K562 (cell line): ENCODE measurements at regions not wholly inside any gene's neighbourhood (a gene's known extent, or its start where the extent isn't known, plus 50 kb on each side); places are given as distances from the start of the nearest gene placed in this dataset.

Experiments
- ATAC-seq: fragments of 200-7000 bp; cut with Tn5 transposase; 3 replicates; pipeline ENCODE4 v1.9.1; 2020; ENCODE audit warnings: moderate library complexity
- BruUV-seq: library from RNA; stranded (reverse); fragments of 400-500 nt; replicated peaks from 2 replicates; lab custom pipeline; 2021; lab: Mats Ljungman, UMichigan
- CTCF ChIA-PET: fragments of 300-600 bp; formaldehyde crosslinking; extraction: SDS; loops from one replicate; lab custom pipeline; 2021; ENCODE audit warnings: low intra/inter-chr PET ratio; lab: Yijun Ruan, JAX
- POLR2A ChIA-PET: fragments of 300-600, 350-650 bp; sonication (Branson Sonifier 250); formaldehyde crosslinking; extraction: SDS; loops from one replicate; lab custom pipeline; 2021; ENCODE audit warnings: antibody characterized with exemption, inconsistent platforms; lab: Yijun Ruan, JAX
- DNase-seq, 4 experiments: peaks; one replicate each; pipeline versions ENCODE4 v3.0.0 to v3.0.0-alpha.2; 2011 to 2018; ENCODE audit warnings: low spot score in 3 of 4, mixed read lengths in 3 of 4; ENCODE audit errors: extremely low read depth in 1 of 4
- FAIRE-seq: peaks from 2 replicates; lab custom pipeline; 2011; peaks lifted over from hg19 to GRCh38; lab: Jason Lieb, UNC
- H2AFZ ChIP-seq: 2 replicates; pipeline ENCODE4 v1.6.0; 2011; ENCODE audit warnings: low read depth, low read length, control low read depth, inconsistent platforms
- H3K27ac ChIP-seq: fragments of 200-600 bp; 3 replicates; pipeline ENCODE4 v1.8.0; 2011; ENCODE audit warnings: low read depth, mild to moderate bottlenecking, control low read depth, inconsistent platforms, low read length, moderate library complexity, mixed read lengths; ENCODE audit errors: extremely low read depth
- H3K27me3 ChIP-seq, 2 experiments: fragments of 300-600 bp in 1 of 2; 2 replicates in 1 of 2; 3 replicates in 1 of 2; pipeline versions ENCODE4 v1.6.0 to v1.8.0; 2011; ENCODE audit warnings: inconsistent platforms in 2 of 2, low read length in 2 of 2, mild to moderate bottlenecking in 1 of 2, mixed read lengths in 1 of 2, moderate library complexity in 1 of 2; ENCODE audit not compliant: control insufficient read depth in 2 of 2, insufficient read depth in 2 of 2
- H3K36me3 ChIP-seq: fragments of 300-600 bp; 3 replicates; pipeline ENCODE4 v1.8.0; 2011; ENCODE audit warnings: mild to moderate bottlenecking, low read length, inconsistent platforms; ENCODE audit not compliant: control insufficient read depth, insufficient read depth
- H3K4me1 ChIP-seq, 2 experiments: fragments of 200-600 bp in 1 of 2; replicated peaks in 1 of 2; 2 replicates in 1 of 2; 3 replicates in 1 of 2; pipeline versions ENCODE4 v1.5.1 to v1.8.0; 2011; ENCODE audit warnings: inconsistent platforms in 2 of 2, low read length in 2 of 2, mild to moderate bottlenecking in 1 of 2, mixed read lengths in 1 of 2, moderate library complexity in 1 of 2; ENCODE audit not compliant: control insufficient read depth in 2 of 2, insufficient read depth in 2 of 2
- H3K4me2 ChIP-seq: 2 replicates; pipeline ENCODE4 v1.6.1; 2011; ENCODE audit warnings: low read length, control low read depth, inconsistent platforms, mixed read lengths; ENCODE audit not compliant: insufficient read depth
- H3K4me3 ChIP-seq: fragments of 200-600 bp; sonication (generic), shearing (Covaris generic); 2 replicates; pipeline ENCODE4 v1.5.1; 2016; ENCODE audit warnings: control low read depth, inconsistent platforms
- H3K79me2 ChIP-seq: fragments of 200-600 bp; 3 replicates; pipeline ENCODE4 v1.8.0; 2011; ENCODE audit warnings: low read length, inconsistent platforms; ENCODE audit not compliant: control insufficient read depth, insufficient read depth
- H3K9ac ChIP-seq, 2 experiments: 2 replicates each; pipeline versions ENCODE4 v1.6.0 to v1.6.1; 2011; ENCODE audit warnings: low read depth in 2 of 2, low read length in 2 of 2, control low read depth in 1 of 2, inconsistent platforms in 1 of 2, mild to moderate bottlenecking in 1 of 2, mixed read lengths in 1 of 2; ENCODE audit not compliant: insufficient read depth in 1 of 2
- H3K9me1 ChIP-seq: one replicate; pipeline ENCODE4 v1.6.0; 2011; ENCODE audit warnings: inconsistent platforms, mild to moderate bottlenecking, low read length, moderate library complexity; ENCODE audit not compliant: control insufficient read depth, insufficient read depth
- H3K9me3 ChIP-seq: replicated peaks from 2 replicates; pipeline ENCODE4 v1.5.1; 2011; ENCODE audit warnings: low read depth, low read length, inconsistent platforms; ENCODE audit not compliant: control insufficient read depth, insufficient read depth
- H4K20me1 ChIP-seq: replicated peaks from 2 replicates; pipeline ENCODE4 v1.6.1; 2011; ENCODE audit warnings: low read length, inconsistent platforms, mixed read lengths; ENCODE audit not compliant: control insufficient read depth, insufficient read depth
- C11orf30 ChIP-seq: fragments of 450-650 bp; IDR thresholded peaks from 2 replicates; pipeline ENCODE4 v1.6.1; 2016; ENCODE audit warnings: low read depth, mild to moderate bottlenecking
- IRF2 ChIP-seq: sonication (generic); formaldehyde crosslinking; IDR thresholded peaks from 2 replicates; pipeline ENCODE4 v1.8.1; 2022; ENCODE audit warnings: mild to moderate bottlenecking, missing genetic modification reagents
- MAFF ChIP-seq: IDR thresholded peaks from 2 replicates; pipeline ENCODE4 v1.6.1; 2012; ENCODE audit warnings: low read length, improper control_type of control experiment
- MAFG ChIP-seq: fragments of 450-650 bp; conservative IDR thresholded peaks from 2 replicates; pipeline ENCODE4 v1.6.1; 2016; ENCODE audit warnings: missing genetic modification characterization, missing compliant biosample characterization
- RAD51 ChIP-seq: fragments of 450-650 bp; IDR thresholded peaks from 2 replicates; pipeline ENCODE4 v1.7.1; 2016; ENCODE audit warnings: low read depth, mild to moderate bottlenecking, borderline replicate concordance
- ZNF316 ChIP-seq: fragments of 450-650 bp; IDR thresholded peaks from 2 replicates; pipeline ENCODE4 v1.6.1; 2016
- ZNF589 ChIP-seq: fragments of 200-800 bp; sonication (Bioruptor generic); IDR thresholded peaks from 2 replicates; pipeline ENCODE4 v1.6.1; 2016; ENCODE audit warnings: low read depth, missing genetic modification characterization, missing compliant biosample characterization
- ZNF644 ChIP-seq: fragments of 200-800 bp; sonication (Bioruptor generic); IDR thresholded peaks from 2 replicates; pipeline ENCODE4 v1.6.1; 2016; ENCODE audit warnings: low read depth, missing genetic modification characterization, missing compliant biosample characterization
- WGBS: fragments of 100-300 bp; shearing (Covaris generic); methylation state at CpG from one replicate; pipeline ENCODE4 v1.1.6; 2016; ENCODE audit warnings: low coverage, mixed read lengths; ENCODE audit not compliant: insufficient coverage; ENCODE audit errors: missing lambda C conversion rate; 5-methylcytosine and 5-hydroxymethylcytosine counted together
- in situ Hi-C: fragments of 300-500 bp; cut with MboI; formaldehyde crosslinking; loops from 4 replicates; pipeline ENCODE4 v1.15.0; 2018; ENCODE audit warnings: inconsistent platforms, mixed read lengths
- intact Hi-C: fragments of 100-400 bp; cut with micrococcal nuclease; formaldehyde crosslinking; loops from 2 replicates; pipeline ENCODE4 v1.14.2; 2022
- TF ChIP-seq, protein P1 (sequence below): fragments of 450-650 bp; formaldehyde crosslinking; IDR thresholded peaks from 2 replicates; pipeline ENCODE4 v1.4.0; 2020; ENCODE audit warnings: mild to moderate bottlenecking, mixed read lengths

DNA sequence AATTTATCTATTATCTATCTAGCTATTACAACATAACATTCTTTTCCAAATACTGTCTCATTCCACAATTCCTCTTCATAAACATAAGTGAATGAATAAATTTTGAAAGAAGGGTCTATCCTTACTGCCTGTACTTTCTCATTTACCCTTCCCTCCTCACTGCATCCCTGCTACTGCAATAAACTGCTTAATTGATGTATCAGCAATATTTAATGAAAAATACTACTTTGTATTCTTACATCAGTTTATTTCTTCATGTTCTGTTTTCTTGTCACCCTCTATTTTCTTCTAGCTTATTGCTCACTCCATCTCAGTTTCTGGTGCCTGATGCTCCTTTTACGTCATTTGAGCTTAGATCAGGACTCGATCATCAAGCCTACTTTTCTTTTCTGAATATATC, 695.7 kb upstream of the ATXN7L3B start:
- no peaks in the 10 kb centered on the region for H4K20me1 ChIP-seq
- POLR2A ChIA-PET: no interaction called here
- ATAC-seq (no peak), DNase-seq (no peak)
- no peak overlapping the region for H3K27ac ChIP-seq
- no peaks in the 10 kb centered on the region for H3K9me1 ChIP-seq
- no peaks in the 10 kb centered on the region for H3K36me3 ChIP-seq
- H3K9me3 ChIP-seq: no peaks in the 10 kb centered on the region
- no peaks in the 10 kb centered on the region for H3K4me1 ChIP-seq
- intact Hi-C loops: no loop called here
- no peak overlapping the region for H3K9ac ChIP-seq
- BruUV-seq: no TSS peak
- H3K4me3 ChIP-seq: no peak overlapping the region
- no peak overlapping the region for H3K4me2 ChIP-seq
- no peak for TF ChIP-seq ZNF589 (CRISPR knock-in tag)
- TF ChIP-seq MAFG (tag): peak; percentile 53; the same call in 1 of the 2 replicates
- TF ChIP-seq IRF2: no peak
- TF ChIP-seq, protein P1, sequence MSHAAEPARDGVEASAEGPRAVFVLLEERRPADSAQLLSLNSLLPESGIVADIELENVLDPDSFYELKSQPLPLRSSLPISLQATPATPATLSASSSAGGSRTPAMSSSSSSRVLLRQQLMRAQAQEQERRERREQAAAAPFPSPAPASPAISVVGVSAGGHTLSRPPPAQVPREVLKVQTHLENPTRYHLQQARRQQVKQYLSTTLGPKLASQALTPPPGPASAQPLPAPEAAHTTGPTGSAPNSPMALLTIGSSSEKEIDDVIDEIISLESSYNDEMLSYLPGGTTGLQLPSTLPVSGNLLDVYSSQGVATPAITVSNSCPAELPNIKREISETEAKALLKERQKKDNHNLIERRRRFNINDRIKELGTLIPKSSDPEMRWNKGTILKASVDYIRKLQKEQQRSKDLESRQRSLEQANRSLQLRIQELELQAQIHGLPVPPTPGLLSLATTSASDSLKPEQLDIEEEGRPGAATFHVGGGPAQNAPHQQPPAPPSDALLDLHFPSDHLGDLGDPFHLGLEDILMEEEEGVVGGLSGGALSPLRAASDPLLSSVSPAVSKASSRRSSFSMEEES (CRISPR knock-in tag): no peak
- no peak for TF ChIP-seq ZNF644 (tag)
- peak; percentile 48 for TF ChIP-seq MAFF
- TF ChIP-seq ZNF316: peak; percentile 74
- TF ChIP-seq RAD51: no peak
- TF ChIP-seq C11orf30: peak; percentile 43; the same call in 1 of the 2 replicates
- TF ChIP-seq, all 486 proteins: peak for 4
- no peaks in the 10 kb centered on the region for H3K79me2 ChIP-seq
- FAIRE-seq: no peak
- H3K27me3 ChIP-seq: no peaks in the 10 kb centered on the region
- CTCF ChIA-PET: no interaction called here
- no peak overlapping the region for H2AFZ ChIP-seq
- 0% methylated on average over 2 of the region's 2 CpGs for WGBS
- in situ Hi-C loops: no loop called here
